ENCODE measurements at regions not wholly inside any gene's neighbourhood (a gene's known extent, or its start where the extent isn't known, plus 50 kb on each side); places are given as distances from the start of the nearest gene placed in this dataset.

GRCh38 chr18:1416074-1416473 lies 511.4 kb downstream of the ADCYAP1 start:
- H3K4me3 ChIP-seq (ENCODE audit: low read depth, low read length): no peak overlapping the region
- TF ChIP-seq CTCF (IDR thresholded peaks at IDR 0.05; ENCODE audit: low read depth, low read length, missing control alignments): no peak
- no peak for DNase-seq
- no peak overlapping the region for H3K27ac ChIP-seq
- no peaks in the 10 kb centered on the region for H3K36me3 ChIP-seq (replicated peaks)
- in situ Hi-C loops (cut with HindIII; ENCODE audit: low pct_ligation_motif_present, low sequenced_read_pairs): no loop called here
- no peaks in the 10 kb centered on the region for H3K27me3 ChIP-seq (replicated peaks)

GRCh38 chr18:1421502-1421901 lies 516.8 kb downstream of the ADCYAP1 start:
- TF ChIP-seq CTCF (IDR thresholded peaks at IDR 0.05; ENCODE audit: low read depth, low read length, missing control alignments): no peak

GRCh38 chr18:1422634-1423033 lies 518.0 kb downstream of the ADCYAP1 start:
- no peaks in the 10 kb centered on the region for H3K36me3 ChIP-seq (replicated peaks)
- no peak overlapping the region for H3K27ac ChIP-seq
- TF ChIP-seq CTCF (IDR thresholded peaks at IDR 0.05; ENCODE audit: low read depth, low read length, missing control alignments): no peak
- in situ Hi-C loops (cut with HindIII; ENCODE audit: low pct_ligation_motif_present, low sequenced_read_pairs): no loop called here
- no peak for DNase-seq
- no peak overlapping the region for H3K4me3 ChIP-seq (ENCODE audit: low read depth, low read length)
- no peaks in the 10 kb centered on the region for H3K27me3 ChIP-seq (replicated peaks)

More at GRCh38 chr18:1421502-1421901, 516.8 kb downstream of the ADCYAP1 start:
- Histone ChIP-seq H3K4me3 (ENCODE audit: low read depth, low read length) (no peak overlapping the region), H3K27ac (no peak overlapping the region), H3K36me3 (replicated peaks) (no peaks in the 10 kb centered on the region), H3K27me3 (replicated peaks) (no peaks in the 10 kb centered on the region)
- no peak for DNase-seq
- in situ Hi-C loops (cut with HindIII; ENCODE audit: low pct_ligation_motif_present, low sequenced_read_pairs): no loop called here

GRCh38 chr18:1425679-1426078 lies 521.0 kb downstream of the ADCYAP1 start:
- Histone ChIP-seq H3K4me3 (ENCODE audit: low read depth, low read length) (no peak overlapping the region), H3K36me3 (replicated peaks) (no peaks in the 10 kb centered on the region), H3K27me3 (replicated peaks) (no peaks in the 10 kb centered on the region), H3K27ac (no peak overlapping the region)
- in situ Hi-C loops (cut with HindIII; ENCODE audit: low pct_ligation_motif_present, low sequenced_read_pairs): no loop called here
- no peak for TF ChIP-seq CTCF (IDR thresholded peaks at IDR 0.05; ENCODE audit: low read depth, low read length, missing control alignments)
- DNase-seq: no peak

- no peak overlapping the region for H3K4me3 ChIP-seq (ENCODE audit: low read depth, low read length)
- H3K27me3 ChIP-seq (replicated peaks): no peaks in the 10 kb centered on the region
- in situ Hi-C loops (cut with HindIII; ENCODE audit: low pct_ligation_motif_present, low sequenced_read_pairs): no loop called here
- no peak for DNase-seq
- H3K36me3 ChIP-seq (replicated peaks): no peaks in the 10 kb centered on the region
- TF ChIP-seq CTCF (IDR thresholded peaks at IDR 0.05; ENCODE audit: low read depth, low read length, missing control alignments): no peak
- H3K27ac ChIP-seq: no peak overlapping the region
Measured at GRCh38 chr18:1435487-1435886, 530.8 kb downstream of the ADCYAP1 start.

- Histone ChIP-seq H3K27ac (no peak overlapping the region), H3K4me3 (ENCODE audit: low read depth, low read length) (no peak overlapping the region), H3K36me3 (replicated peaks) (no peaks in the 10 kb centered on the region), H3K27me3 (replicated peaks) (no peaks in the 10 kb centered on the region)
- DNase-seq: no peak
- no peak for TF ChIP-seq CTCF (IDR thresholded peaks at IDR 0.05; ENCODE audit: low read depth, low read length, missing control alignments)
- in situ Hi-C loops (cut with HindIII; ENCODE audit: low pct_ligation_motif_present, low sequenced_read_pairs): no loop called here
Measured at GRCh38 chr18:1436199-1436598, 531.5 kb downstream of the ADCYAP1 start.
